ENCODE measurements at regions not wholly inside any gene's neighbourhood (a gene's known extent, or its start where the extent isn't known, plus 50 kb on each side); places are given as distances from the start of the nearest gene placed in this dataset.
"Not testable (repeated sequence)": the region's sequence is repeated elsewhere in the genome, so short reads cannot be mapped to it uniquely, and the experiment has no call there.

DNA sequence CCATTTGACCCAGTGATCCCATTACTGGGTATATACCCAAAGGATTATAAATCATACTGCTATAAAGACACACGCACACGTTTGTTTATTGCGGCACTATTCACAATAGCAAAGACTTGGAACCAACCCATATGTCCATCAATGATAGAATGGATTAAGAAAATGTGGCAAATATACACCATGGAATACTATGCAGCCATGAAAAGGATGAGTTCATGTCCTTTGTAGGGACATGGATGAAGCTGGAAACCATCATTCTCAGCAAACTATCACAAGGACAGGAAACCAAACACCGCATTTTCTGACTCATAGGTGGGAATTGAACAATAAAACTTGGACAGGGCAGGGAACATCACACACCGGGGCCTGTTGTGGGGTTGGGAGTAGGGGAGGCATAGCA is 213.9 kb downstream of the S1PR1 start:
- not testable (repeated sequence) for H3K4me1 ChIP-seq (ENCODE audit: control insufficient read depth, insufficient read depth, low read length, unreplicated experiment); H3K36me3 ChIP-seq (ENCODE audit: insufficient read depth, low read length); H2AFZ ChIP-seq (ENCODE audit: low read length, unreplicated experiment); H3K27ac ChIP-seq (ENCODE audit: low read depth, low read length); H3K4me3 ChIP-seq (ENCODE audit: low read depth, low read length); H3K79me2 ChIP-seq (ENCODE audit: control insufficient read depth, insufficient read depth, low read length, unreplicated experiment)
- peaks cover 12% of the 10 kb centered on the region; the same call in 1 of the 2 replicates for H3K27me3 ChIP-seq (ENCODE audit: insufficient read depth, low read length)

DNA sequence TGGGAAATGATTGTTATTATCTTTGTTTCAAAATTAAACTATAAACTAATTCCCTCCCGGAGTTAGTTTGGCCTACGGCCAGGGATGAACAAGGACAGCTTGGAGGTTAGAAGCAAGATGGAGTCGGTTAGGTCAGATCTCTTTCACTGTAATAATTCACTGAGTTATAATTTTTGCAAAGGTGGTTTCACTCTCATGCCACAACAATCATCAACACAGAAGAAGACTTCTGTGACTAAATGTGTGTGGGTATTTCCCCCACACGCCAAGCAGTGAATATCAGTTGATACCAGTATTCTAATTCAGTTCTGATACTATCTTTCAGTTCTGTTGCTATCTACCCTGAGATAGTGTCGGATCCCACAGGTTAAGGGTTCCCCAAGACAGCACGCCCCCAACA is 215.1 kb downstream of the S1PR1 start:
- H3K4me3 ChIP-seq (ENCODE audit: low read depth, low read length) = no peak overlapping the region
- no peaks in the 10 kb centered on the region for H3K79me2 ChIP-seq (ENCODE audit: control insufficient read depth, insufficient read depth, low read length, unreplicated experiment)
- no peak overlapping the region for H2AFZ ChIP-seq (ENCODE audit: low read length, unreplicated experiment)
- no peaks in the 10 kb centered on the region for H3K4me1 ChIP-seq (ENCODE audit: control insufficient read depth, insufficient read depth, low read length, unreplicated experiment)
- no peak overlapping the region for H3K27ac ChIP-seq (ENCODE audit: low read depth, low read length)
- peaks cover 16% of the 10 kb centered on the region; the same call in 1 of the 2 replicates for H3K27me3 ChIP-seq (ENCODE audit: insufficient read depth, low read length)
- H3K36me3 ChIP-seq (ENCODE audit: insufficient read depth, low read length) = no peaks in the 10 kb centered on the region

- H3K27me3 ChIP-seq (ENCODE audit: insufficient read depth, low read length) = peaks cover 9% of the 10 kb centered on the region; the same call in 1 of the 2 replicates
- no peaks in the 10 kb centered on the region for H3K4me1 ChIP-seq (ENCODE audit: control insufficient read depth, insufficient read depth, low read length, unreplicated experiment)
- no peak overlapping the region for H2AFZ ChIP-seq (ENCODE audit: low read length, unreplicated experiment)
- H3K4me3 ChIP-seq (ENCODE audit: low read depth, low read length) = no peak overlapping the region
- H3K27ac ChIP-seq (ENCODE audit: low read depth, low read length) = no peak overlapping the region
- H3K36me3 ChIP-seq (ENCODE audit: insufficient read depth, low read length) = no peaks in the 10 kb centered on the region
- no peaks in the 10 kb centered on the region for H3K79me2 ChIP-seq (ENCODE audit: control insufficient read depth, insufficient read depth, low read length, unreplicated experiment)
These were observed 216.0 kb downstream of the S1PR1 start for GRCh38 chr1:101452825-101453224.

DNA sequence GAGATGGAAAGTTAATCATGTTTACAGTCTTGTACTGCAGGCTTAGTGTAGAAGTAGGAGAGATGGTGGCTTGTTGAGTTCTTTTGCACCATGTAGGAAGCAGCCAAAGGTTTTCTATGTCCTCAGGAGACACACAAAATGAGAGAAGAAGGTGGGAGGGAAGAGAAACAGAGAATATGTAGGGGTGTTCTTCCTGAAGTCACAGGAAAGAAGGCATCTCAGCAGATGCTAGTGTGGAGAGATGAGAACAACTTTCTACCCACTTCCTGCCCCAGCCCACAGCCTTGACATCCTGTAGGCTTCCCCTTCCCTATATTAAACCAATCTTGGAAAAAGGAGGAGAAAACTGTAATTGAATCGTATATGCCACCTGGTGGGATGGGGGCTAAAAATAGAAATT is 217.0 kb downstream of the S1PR1 start:
- H3K36me3 ChIP-seq (ENCODE audit: insufficient read depth, low read length) = no peaks in the 10 kb centered on the region
- no peak overlapping the region for H2AFZ ChIP-seq (ENCODE audit: low read length, unreplicated experiment)
- H3K4me3 ChIP-seq (ENCODE audit: low read depth, low read length) = no peak overlapping the region
- no peak overlapping the region for H3K27ac ChIP-seq (ENCODE audit: low read depth, low read length)
- peaks cover 4% of the 10 kb centered on the region; the same call in 1 of the 2 replicates for H3K27me3 ChIP-seq (ENCODE audit: insufficient read depth, low read length)
- no peaks in the 10 kb centered on the region for H3K4me1 ChIP-seq (ENCODE audit: control insufficient read depth, insufficient read depth, low read length, unreplicated experiment)
- no peaks in the 10 kb centered on the region for H3K79me2 ChIP-seq (ENCODE audit: control insufficient read depth, insufficient read depth, low read length, unreplicated experiment)

GRCh38 chr1:101455166-101455565 is 218.3 kb downstream of the S1PR1 start:
- Histone ChIP-seq H3K27me3 (ENCODE audit: insufficient read depth, low read length) (peaks cover 4% of the 10 kb centered on the region; the same call in 1 of the 2 replicates), H3K4me1 (ENCODE audit: control insufficient read depth, insufficient read depth, low read length, unreplicated experiment) (no peaks in the 10 kb centered on the region), H3K79me2 (ENCODE audit: control insufficient read depth, insufficient read depth, low read length, unreplicated experiment) (no peaks in the 10 kb centered on the region), H2AFZ (ENCODE audit: low read length, unreplicated experiment) (no peak overlapping the region), H3K36me3 (ENCODE audit: insufficient read depth, low read length) (no peaks in the 10 kb centered on the region), H3K27ac (ENCODE audit: low read depth, low read length) (no peak overlapping the region), H3K4me3 (ENCODE audit: low read depth, low read length) (no peak overlapping the region)

DNA sequence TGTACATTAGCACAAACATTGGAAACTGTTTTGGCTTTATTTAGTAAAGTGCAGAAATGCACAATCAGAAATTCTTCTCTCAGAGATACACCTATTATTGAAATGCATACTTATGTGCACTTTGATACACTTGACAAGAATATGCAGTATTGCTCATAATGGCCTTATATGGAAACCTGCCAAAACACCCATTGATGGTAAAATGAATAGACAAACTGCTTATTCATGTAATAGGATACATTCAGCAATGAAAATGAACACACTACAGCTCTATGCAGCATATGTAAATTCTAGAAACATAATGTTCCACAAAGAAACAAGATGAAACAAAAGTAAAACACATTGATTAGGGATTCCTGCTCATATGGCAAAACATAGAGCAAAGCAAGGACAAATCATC is 223.9 kb downstream of the S1PR1 start:
- Histone ChIP-seq H3K27ac (ENCODE audit: low read depth, low read length) (no peak overlapping the region), H3K27me3 (ENCODE audit: insufficient read depth, low read length) (peaks cover 4% of the 10 kb centered on the region), H3K36me3 (ENCODE audit: insufficient read depth, low read length) (no peaks in the 10 kb centered on the region), H3K4me1 (ENCODE audit: control insufficient read depth, insufficient read depth, low read length, unreplicated experiment) (no peaks in the 10 kb centered on the region), H3K4me3 (ENCODE audit: low read depth, low read length) (no peak overlapping the region), H3K79me2 (ENCODE audit: control insufficient read depth, insufficient read depth, low read length, unreplicated experiment) (no peaks in the 10 kb centered on the region), H2AFZ (ENCODE audit: low read length, unreplicated experiment) (no peak overlapping the region)

DNA sequence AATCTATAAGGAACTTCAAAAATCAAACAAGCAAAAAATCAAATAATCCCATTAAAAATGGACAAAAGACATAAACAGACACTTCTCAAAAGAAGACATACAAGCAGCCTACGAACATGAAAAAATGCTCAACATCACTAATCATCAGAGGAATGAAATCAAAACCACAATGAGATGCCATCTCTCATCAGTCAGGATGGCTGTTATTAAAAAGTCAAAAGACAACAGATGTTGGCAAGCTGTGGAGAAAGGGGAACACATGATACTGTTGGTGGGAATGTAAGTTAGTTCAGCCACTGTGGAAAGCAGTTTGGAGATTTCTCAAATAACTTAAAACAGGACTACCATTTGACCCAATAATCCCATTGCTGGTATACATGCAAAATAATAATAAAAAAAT is 226.4 kb downstream of the S1PR1 start:
- Histone ChIP-seq H3K4me1 (ENCODE audit: control insufficient read depth, insufficient read depth, low read length, unreplicated experiment) (no peaks in the 10 kb centered on the region), H2AFZ (ENCODE audit: low read length, unreplicated experiment) (no peak overlapping the region), H3K27ac (ENCODE audit: low read depth, low read length) (no peak overlapping the region), H3K27me3 (ENCODE audit: insufficient read depth, low read length) (peaks cover 4% of the 10 kb centered on the region), H3K79me2 (ENCODE audit: control insufficient read depth, insufficient read depth, low read length, unreplicated experiment) (no peaks in the 10 kb centered on the region), H3K36me3 (ENCODE audit: insufficient read depth, low read length) (no peaks in the 10 kb centered on the region), H3K4me3 (ENCODE audit: low read depth, low read length) (no peak overlapping the region)

DNA sequence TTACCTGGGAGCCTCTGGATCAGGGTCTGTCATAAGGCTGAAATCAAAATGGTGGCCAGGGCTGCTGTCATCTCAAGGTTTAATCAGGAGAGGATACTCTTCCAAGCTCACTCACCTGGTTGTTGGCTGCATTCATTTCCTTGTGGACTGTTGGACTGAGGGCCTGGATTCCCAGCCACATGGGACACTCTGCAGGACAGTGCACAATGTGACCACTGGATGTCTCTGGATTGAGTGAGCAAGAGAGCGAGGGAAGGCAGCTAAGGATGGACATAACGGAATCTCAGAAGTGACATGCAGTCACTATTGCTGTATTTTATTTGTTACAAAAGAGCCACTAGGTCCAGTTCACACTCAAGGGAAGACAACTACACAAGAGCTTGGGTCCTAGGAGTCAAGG is 229.1 kb downstream of the S1PR1 start:
- Histone ChIP-seq H3K27me3 (ENCODE audit: insufficient read depth, low read length) (peaks cover 4% of the 10 kb centered on the region), H2AFZ (ENCODE audit: low read length, unreplicated experiment) (no peak overlapping the region), H3K36me3 (ENCODE audit: insufficient read depth, low read length) (no peaks in the 10 kb centered on the region), H3K27ac (ENCODE audit: low read depth, low read length) (no peak overlapping the region), H3K79me2 (ENCODE audit: control insufficient read depth, insufficient read depth, low read length, unreplicated experiment) (no peaks in the 10 kb centered on the region), H3K4me1 (ENCODE audit: control insufficient read depth, insufficient read depth, low read length, unreplicated experiment) (no peaks in the 10 kb centered on the region), H3K4me3 (ENCODE audit: low read depth, low read length) (no peak overlapping the region)

DNA sequence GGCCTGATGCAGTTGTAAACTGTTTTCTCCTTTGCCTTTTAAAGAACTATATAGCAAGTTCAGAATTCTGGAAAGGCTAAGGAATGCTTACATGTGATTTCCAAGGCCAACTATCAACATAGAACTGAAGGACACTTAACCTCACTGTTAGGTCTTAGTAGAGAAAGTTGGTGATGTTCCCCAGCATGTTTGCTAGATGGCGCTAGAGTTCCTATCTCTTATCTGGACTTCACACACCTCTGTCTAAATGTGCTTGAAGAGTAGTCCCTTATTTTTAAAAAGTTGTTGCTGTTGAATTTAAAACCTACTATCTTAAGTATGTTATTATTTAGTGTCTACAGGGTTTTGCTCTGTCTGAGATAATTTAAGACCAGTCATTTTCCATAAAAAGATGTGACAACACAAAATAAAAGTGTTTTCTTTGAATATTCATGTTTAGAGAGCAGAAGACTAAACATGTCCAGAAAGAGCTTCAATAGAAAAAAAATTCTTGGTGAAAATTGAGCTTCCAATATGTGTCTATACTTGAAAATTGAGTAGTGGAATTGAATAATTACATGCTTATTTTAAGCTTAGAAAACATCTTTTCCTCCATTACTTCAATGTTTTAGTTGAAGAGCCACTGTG is 237.3 kb downstream of the S1PR1 start:
- H3K79me2 ChIP-seq (ENCODE audit: control insufficient read depth, insufficient read depth, low read length, unreplicated experiment) = no peaks in the 10 kb centered on the region
- no peak overlapping the region for H2AFZ ChIP-seq (ENCODE audit: low read length, unreplicated experiment)
- H3K4me1 ChIP-seq (ENCODE audit: control insufficient read depth, insufficient read depth, low read length, unreplicated experiment) = no peaks in the 10 kb centered on the region
- peaks cover 14% of the 10 kb centered on the region; the same call in 1 of the 2 replicates for H3K27me3 ChIP-seq (ENCODE audit: insufficient read depth, low read length)
- H3K4me3 ChIP-seq (ENCODE audit: low read depth, low read length) = no peak overlapping the region
- H3K36me3 ChIP-seq (ENCODE audit: insufficient read depth, low read length) = no peaks in the 10 kb centered on the region
- no peak overlapping the region for H3K27ac ChIP-seq (ENCODE audit: low read depth, low read length)

DNA sequence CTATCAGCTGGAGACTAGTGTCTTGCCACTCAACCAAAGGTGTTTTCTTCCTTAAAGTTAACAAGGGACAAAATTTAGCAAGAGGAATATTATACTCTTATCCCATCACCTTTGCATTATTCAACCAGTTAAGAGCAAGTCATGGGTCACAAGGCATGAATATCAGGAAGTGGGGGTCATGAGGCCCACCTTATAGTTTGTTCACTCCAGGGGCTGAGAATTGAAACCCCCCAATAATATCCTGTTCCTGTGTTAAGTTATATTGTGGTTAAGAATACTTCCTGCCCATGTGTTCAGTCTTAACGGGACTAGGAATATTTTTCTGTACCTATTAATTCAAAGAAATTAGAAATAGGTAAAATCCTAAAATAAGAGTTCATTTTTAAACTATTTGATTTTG is 239.7 kb downstream of the S1PR1 start:
- H3K27ac ChIP-seq (ENCODE audit: low read depth, low read length) = no peak overlapping the region
- H3K36me3 ChIP-seq (ENCODE audit: insufficient read depth, low read length) = no peaks in the 10 kb centered on the region
- peaks cover 14% of the 10 kb centered on the region; the same call in 1 of the 2 replicates for H3K27me3 ChIP-seq (ENCODE audit: insufficient read depth, low read length)
- no peak overlapping the region for H3K4me3 ChIP-seq (ENCODE audit: low read depth, low read length)
- H3K79me2 ChIP-seq (ENCODE audit: control insufficient read depth, insufficient read depth, low read length, unreplicated experiment) = no peaks in the 10 kb centered on the region
- no peaks in the 10 kb centered on the region for H3K4me1 ChIP-seq (ENCODE audit: control insufficient read depth, insufficient read depth, low read length, unreplicated experiment)
- H2AFZ ChIP-seq (ENCODE audit: low read length, unreplicated experiment) = no peak overlapping the region

DNA sequence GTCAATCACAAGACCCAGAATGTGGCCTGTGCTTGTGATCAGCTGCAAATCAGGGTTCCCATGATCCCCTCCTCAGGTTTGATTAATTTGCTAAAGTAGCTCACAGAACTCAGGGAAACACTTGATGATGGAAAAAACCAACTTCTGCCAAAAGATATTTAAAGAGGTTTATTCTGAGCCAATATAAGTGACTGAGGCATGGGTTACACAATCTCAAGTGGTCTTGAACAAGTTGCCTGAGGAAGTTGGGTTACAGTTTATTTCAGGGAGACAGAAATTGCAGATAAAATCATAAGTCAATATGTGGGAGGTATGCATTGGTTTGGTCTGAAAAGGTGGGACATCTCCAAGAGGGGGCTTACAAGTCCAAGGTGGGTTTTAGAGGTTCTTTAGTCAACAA is 243.1 kb downstream of the S1PR1 start:
- Histone ChIP-seq H3K79me2 (ENCODE audit: control insufficient read depth, insufficient read depth, low read length, unreplicated experiment) (no peaks in the 10 kb centered on the region), H3K27me3 (ENCODE audit: insufficient read depth, low read length) (peaks cover 13% of the 10 kb centered on the region; the same call in 1 of the 2 replicates), H3K4me3 (ENCODE audit: low read depth, low read length) (no peak overlapping the region), H2AFZ (ENCODE audit: low read length, unreplicated experiment) (no peak overlapping the region), H3K27ac (ENCODE audit: low read depth, low read length) (no peak overlapping the region), H3K4me1 (ENCODE audit: control insufficient read depth, insufficient read depth, low read length, unreplicated experiment) (no peaks in the 10 kb centered on the region), H3K36me3 (ENCODE audit: insufficient read depth, low read length) (no peaks in the 10 kb centered on the region)
